ENCODE measurements at regions not wholly inside any gene's neighbourhood (a gene's known extent, or its start where the extent isn't known, plus 50 kb on each side); places are given as distances from the start of the nearest gene placed in this dataset.

- Mint-ChIP-seq H3K36me3 (ENCODE audit: low read depth, unreplicated experiment) (peaks cover 1% of the 10 kb centered on the region), H3K4me1 (ENCODE audit: low read depth, unreplicated experiment) (peaks cover 24% of the 10 kb centered on the region), H3K9me3 (ENCODE audit: unreplicated experiment) (peaks cover 4% of the 10 kb centered on the region), H3K27me3 (ENCODE audit: low read depth, unreplicated experiment) (peaks cover 35% of the 10 kb centered on the region), H3K27ac (ENCODE audit: unreplicated experiment) (no peak overlapping the region), H3K4me3 (ENCODE audit: unreplicated experiment) (no peak overlapping the region)
- Histone ChIP-seq H3K4me2 (ENCODE audit: low read length) (no peak overlapping the region), H3K9ac (ENCODE audit: low read length) (no peak overlapping the region), H3K9me3 (ENCODE audit: insufficient read depth, low read depth, low read length) (no peaks in the 10 kb centered on the region), H3K4me1 (ENCODE audit: insufficient read depth, low read length) (peaks cover 29% of the 10 kb centered on the region), H4K20me1 (ENCODE audit: insufficient read depth, low read length) (no peaks in the 10 kb centered on the region), H2AFZ (ENCODE audit: low read depth, low read length) (no peak overlapping the region), H3K27me3 (ENCODE audit: insufficient read depth, low read length) (no peaks in the 10 kb centered on the region), H3K36me3 (ENCODE audit: insufficient read depth, low read length) (no peaks in the 10 kb centered on the region), H3K27ac (ENCODE audit: low read depth, low read length) (no peak overlapping the region), H3K4me3 (ENCODE audit: insufficient read depth, low read depth, low read length) (no peak overlapping the region), H3K79me2 (ENCODE audit: insufficient read depth, low read length) (no peaks in the 10 kb centered on the region)
- no peak for DNase-seq (ENCODE audit: low read depth)
- FAIRE-seq = no peak
- TF ChIP-seq EZH2 (IDR thresholded peaks at IDR 0.05; ENCODE audit: insufficient read depth, low read length) = no peak
Measured at GRCh38 chr11:119473901-119474681, 51.1 kb upstream of the THY1 start.

GRCh38 chr11:119473226-119473625 lies 50.3 kb upstream of the THY1 start:
- peaks cover 29% of the 10 kb centered on the region for H3K4me1 ChIP-seq (ENCODE audit: insufficient read depth, low read length)
- no peaks in the 10 kb centered on the region for H3K36me3 ChIP-seq (ENCODE audit: insufficient read depth, low read length)
- no peak overlapping the region for H3K4me3 Mint-ChIP-seq (ENCODE audit: unreplicated experiment)
- H3K27ac Mint-ChIP-seq (ENCODE audit: unreplicated experiment) = no peak overlapping the region
- H3K4me2 ChIP-seq (ENCODE audit: low read length) = no peak overlapping the region
- H3K9me3 Mint-ChIP-seq (ENCODE audit: unreplicated experiment) = peaks cover 4% of the 10 kb centered on the region
- H2AFZ ChIP-seq (ENCODE audit: low read depth, low read length) = no peak overlapping the region
- no peak for TF ChIP-seq CTCF (IDR thresholded peaks at IDR 0.05; ENCODE audit: insufficient read depth, low read depth, low read length)
- TF ChIP-seq EZH2 (IDR thresholded peaks at IDR 0.05; ENCODE audit: insufficient read depth, low read length) = no peak
- H3K9me3 ChIP-seq (ENCODE audit: insufficient read depth, low read depth, low read length) = no peaks in the 10 kb centered on the region
- H3K27me3 ChIP-seq (ENCODE audit: insufficient read depth, low read length) = no peaks in the 10 kb centered on the region
- FAIRE-seq (no peak), DNase-seq (ENCODE audit: low read depth) (no peak)
- no peak overlapping the region for H3K9ac ChIP-seq (ENCODE audit: low read length)
- no peaks in the 10 kb centered on the region for H4K20me1 ChIP-seq (ENCODE audit: insufficient read depth, low read length)
- no peaks in the 10 kb centered on the region for H3K79me2 ChIP-seq (ENCODE audit: insufficient read depth, low read length)
- H3K4me1 Mint-ChIP-seq (ENCODE audit: low read depth, unreplicated experiment) = peaks cover 22% of the 10 kb centered on the region
- peaks cover 1% of the 10 kb centered on the region for H3K36me3 Mint-ChIP-seq (ENCODE audit: low read depth, unreplicated experiment)
- no peak overlapping the region for H3K4me3 ChIP-seq (ENCODE audit: insufficient read depth, low read depth, low read length)
- peaks cover 37% of the 10 kb centered on the region for H3K27me3 Mint-ChIP-seq (ENCODE audit: low read depth, unreplicated experiment)
- H3K27ac ChIP-seq (ENCODE audit: low read depth, low read length) = no peak overlapping the region

- Histone ChIP-seq H3K27ac (ENCODE audit: low read depth, low read length) (no peak overlapping the region), H2AFZ (ENCODE audit: low read depth, low read length) (no peak overlapping the region), H3K4me1 (ENCODE audit: insufficient read depth, low read length) (peaks cover 29% of the 10 kb centered on the region), H4K20me1 (ENCODE audit: insufficient read depth, low read length) (no peaks in the 10 kb centered on the region), H3K36me3 (ENCODE audit: insufficient read depth, low read length) (no peaks in the 10 kb centered on the region), H3K4me2 (ENCODE audit: low read length) (no peak overlapping the region), H3K9me3 (ENCODE audit: insufficient read depth, low read depth, low read length) (no peaks in the 10 kb centered on the region), H3K79me2 (ENCODE audit: insufficient read depth, low read length) (no peaks in the 10 kb centered on the region), H3K9ac (ENCODE audit: low read length) (no peak overlapping the region), H3K4me3 (ENCODE audit: insufficient read depth, low read depth, low read length) (no peak overlapping the region), H3K27me3 (ENCODE audit: insufficient read depth, low read length) (no peaks in the 10 kb centered on the region)
- Mint-ChIP-seq H3K4me1 (ENCODE audit: low read depth, unreplicated experiment) (peaks cover 22% of the 10 kb centered on the region), H3K27me3 (ENCODE audit: low read depth, unreplicated experiment) (peaks cover 37% of the 10 kb centered on the region), H3K27ac (ENCODE audit: unreplicated experiment) (no peak overlapping the region), H3K9me3 (ENCODE audit: unreplicated experiment) (peaks cover 4% of the 10 kb centered on the region), H3K4me3 (ENCODE audit: unreplicated experiment) (peak overlapping the region; percentile 54), H3K36me3 (ENCODE audit: low read depth, unreplicated experiment) (peaks cover 1% of the 10 kb centered on the region)
- DNase-seq (ENCODE audit: low read depth) (no peak), FAIRE-seq (no peak)
- TF ChIP-seq CTCF (IDR thresholded peaks at IDR 0.05; ENCODE audit: insufficient read depth, low read depth, low read length) (no peak), EZH2 (IDR thresholded peaks at IDR 0.05; ENCODE audit: insufficient read depth, low read length) (no peak)
Measured at GRCh38 chr11:119472856-119473222, 49.9 kb upstream of the THY1 start.
